ENCODE measurements at regions not wholly inside any gene's neighbourhood (a gene's known extent, or its start where the extent isn't known, plus 50 kb on each side); places are given as distances from the start of the nearest gene placed in this dataset.
A peak's percentile ranks its signal among the peaks of the same experiment; 100 is the strongest.

GRCh38 chr12:63400718-63401117 lies 249.7 kb upstream of the AVPR1A start:
- Histone ChIP-seq H2AFZ (replicated peaks; ENCODE audit: low read length, poor library complexity) (no peak overlapping the region), H3K27ac (ENCODE audit: insufficient read depth, low read length) (no peak overlapping the region), H2AK9ac (replicated peaks; ENCODE audit: low read depth, low read length, poor library complexity) (no peak overlapping the region), H3K27me3 (ENCODE audit: control insufficient read depth, insufficient read depth, low read length) (no peaks in the 10 kb centered on the region), H3K4me3 (ENCODE audit: insufficient read depth, low read depth, low read length) (no peak overlapping the region), H3K4me2 (ENCODE audit: low read depth, low read length) (no peak overlapping the region), H3K4ac (ENCODE audit: low read depth, low read length) (no peak overlapping the region), H3K56ac (ENCODE audit: extremely low read depth, insufficient read depth, low read length) (no peak overlapping the region), H3K79me1 (ENCODE audit: low read depth in 1 of 2, low read length in 2 of 2) (no peaks in the 10 kb centered on the region), H3K9ac (ENCODE audit: low read depth, low read length) (no peak overlapping the region), H2BK5ac (ENCODE audit: low read depth, low read length, poor library complexity, severe bottlenecking) (no peak overlapping the region), H2BK120ac (ENCODE audit: low read depth, low read length) (no peak overlapping the region), H2BK15ac (ENCODE audit: low read depth, low read length) (no peak overlapping the region), H3K36me3 (ENCODE audit: control insufficient read depth, insufficient read depth, low read length) (no peaks in the 10 kb centered on the region), H4K8ac (ENCODE audit: low read depth in 2 of 2, low read length in 2 of 2) (no peak overlapping the region), H3K23ac (ENCODE audit: low read depth, low read length) (no peak overlapping the region), H4K20me1 (ENCODE audit: insufficient read depth, low read length) (no peaks in the 10 kb centered on the region), H2BK20ac (ENCODE audit: low read depth, low read length) (no peak overlapping the region), H3K9me1 (ENCODE audit: insufficient read depth, low read length) (no peaks in the 10 kb centered on the region), H2AK5ac (ENCODE audit: low read depth, low read length) (no peak overlapping the region), H4K5ac (ENCODE audit: low read depth, low read length) (no peak overlapping the region), H3K18ac (ENCODE audit: low read depth, low read length) (no peak overlapping the region), H3K4me1 (ENCODE audit: control insufficient read depth, insufficient read depth, low read length) (no peaks in the 10 kb centered on the region), H3K9me3 (ENCODE audit: control insufficient read depth, insufficient read depth, low read length) (no peaks in the 10 kb centered on the region), H3K14ac (replicated peaks; ENCODE audit: low read depth, low read length) (no peak overlapping the region), H4K91ac (ENCODE audit: insufficient read depth, low read depth, low read length) (no peak overlapping the region)
- WGBS, 2 experiments (ENCODE audit: extremely low coverage in 2 of 2, insufficient read length in 1 of 2), result no CpG with 5 or more reads among the region's 3 CpGs
- no TSS peak for BruUV-seq (replicated peaks)
- CTCF ChIA-PET, result no interaction called here
- TF ChIP-seq ELK1 (IDR thresholded peaks at IDR 0.05; ENCODE audit: borderline replicate concordance, low read depth, low read length) (no peak), CTCF (conservative IDR thresholded peaks at IDR 0.05; ENCODE audit: low read depth, low read length) (no peak), CHD1 (IDR thresholded peaks at IDR 0.05; ENCODE audit: low read depth, low read length) (no peak), RCOR1 (IDR thresholded peaks at IDR 0.05; ENCODE audit: insufficient replicate concordance, low read length) (no peak), RAD21 (IDR thresholded peaks at IDR 0.05; ENCODE audit: low read length) (no peak), POLR2A (IDR thresholded peaks at IDR 0.05; ENCODE audit: low read depth, low read length) (no peak)
- POLR2A ChIA-PET (ENCODE audit: unreplicated experiment), result no interaction called here
- peak; percentile 24 for DNase-seq
- ATAC-seq (ENCODE audit: low read depth), result no peak
- dilution Hi-C loops (cut with HindIII; ENCODE audit: low sequenced_read_pairs, unreplicated experiment) (no loop called here), in situ Hi-C loops (cut with MboI; ENCODE audit: low sequenced_read_pairs) (loop anchor here (25.0 kb wide), 1 partner anchor 937 kb away; no protein-coding TSS in a partner anchor), intact Hi-C loops (cut with micrococcal nuclease) (no loop called here)
